Upper lobe of left lung (tissue), 4 donors: ENCODE measurements at regions not wholly inside any gene's neighbourhood (a gene's known extent, or its start where the extent isn't known, plus 50 kb on each side); places are given as distances from the start of the nearest gene placed in this dataset.
"Not testable (repeated sequence)": the region's sequence is repeated elsewhere in the genome, so short reads cannot be mapped to it uniquely, and the experiment has no call there.

Experiments
- POLR2A ChIP-seq, 4 donors: fragments of 450-650 bp; IDR thresholded peaks; one replicate each; pipeline ENCODE4 v1.5.1; 2016 to 2017; ENCODE audit warnings: antibody characterized with exemption in 4 of 4, mild to moderate bottlenecking in 2 of 4
- POLR2AphosphoS5 ChIP-seq, 2 donors: sonication (generic); formaldehyde crosslinking; IDR thresholded peaks; one replicate each; pipeline ENCODE4 v1.5.1; 2017; ENCODE audit warnings: antibody characterized with exemption in 2 of 2
- TF ChIP-seq, protein P1 (sequence below), 6 experiments: fragments of 450-650 bp in 4 of 6; fragments of 200-600 bp in 2 of 6; sonication (generic) in 2 of 6; IDR thresholded peaks; one replicate each; pipeline ENCODE4 v1.5.1; 2016 to 2019; ENCODE audit warnings: antibody characterized with exemption in 6 of 6

DNA sequence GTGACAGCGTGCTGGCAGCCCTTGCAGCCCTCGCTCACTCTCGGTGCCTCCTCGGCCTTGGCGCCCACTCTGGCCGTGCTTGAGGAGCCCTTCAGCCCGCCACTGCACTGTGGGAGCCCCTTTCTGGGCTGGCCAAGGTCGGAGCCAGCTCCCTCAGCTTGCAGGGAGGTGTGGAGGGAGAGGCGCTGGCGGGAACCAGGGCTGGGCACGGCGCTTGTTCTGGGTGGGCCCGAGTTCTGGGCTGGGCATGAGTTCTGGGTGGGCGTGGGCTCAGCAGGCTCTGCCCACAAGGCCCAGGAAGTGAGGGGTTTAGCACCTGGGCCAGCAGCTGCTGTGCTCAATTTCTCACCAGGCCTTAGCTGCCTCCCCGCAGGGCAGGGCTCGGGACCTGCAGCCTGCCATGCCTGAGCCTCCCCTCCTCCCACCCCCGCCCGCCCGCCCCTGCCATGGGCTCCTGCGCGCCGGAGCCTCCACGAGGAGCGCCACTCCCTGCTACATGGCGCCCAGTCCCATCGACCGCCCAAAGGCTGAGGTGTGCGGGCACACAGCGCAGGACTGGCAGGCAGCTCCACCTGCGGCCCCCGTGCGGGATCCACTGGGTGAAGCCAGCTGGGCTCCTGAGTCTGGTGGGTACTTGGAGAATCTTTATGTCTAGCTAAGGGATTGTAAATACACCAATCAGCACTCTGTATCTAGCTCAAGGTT is 169.7 kb downstream of the DEPDC1B start:
- TF ChIP-seq, protein P1, sequence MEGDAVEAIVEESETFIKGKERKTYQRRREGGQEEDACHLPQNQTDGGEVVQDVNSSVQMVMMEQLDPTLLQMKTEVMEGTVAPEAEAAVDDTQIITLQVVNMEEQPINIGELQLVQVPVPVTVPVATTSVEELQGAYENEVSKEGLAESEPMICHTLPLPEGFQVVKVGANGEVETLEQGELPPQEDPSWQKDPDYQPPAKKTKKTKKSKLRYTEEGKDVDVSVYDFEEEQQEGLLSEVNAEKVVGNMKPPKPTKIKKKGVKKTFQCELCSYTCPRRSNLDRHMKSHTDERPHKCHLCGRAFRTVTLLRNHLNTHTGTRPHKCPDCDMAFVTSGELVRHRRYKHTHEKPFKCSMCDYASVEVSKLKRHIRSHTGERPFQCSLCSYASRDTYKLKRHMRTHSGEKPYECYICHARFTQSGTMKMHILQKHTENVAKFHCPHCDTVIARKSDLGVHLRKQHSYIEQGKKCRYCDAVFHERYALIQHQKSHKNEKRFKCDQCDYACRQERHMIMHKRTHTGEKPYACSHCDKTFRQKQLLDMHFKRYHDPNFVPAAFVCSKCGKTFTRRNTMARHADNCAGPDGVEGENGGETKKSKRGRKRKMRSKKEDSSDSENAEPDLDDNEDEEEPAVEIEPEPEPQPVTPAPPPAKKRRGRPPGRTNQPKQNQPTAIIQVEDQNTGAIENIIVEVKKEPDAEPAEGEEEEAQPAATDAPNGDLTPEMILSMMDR (IDR thresholded peaks at IDR 0.05): not testable (repeated sequence)
- not testable (repeated sequence) for TF ChIP-seq POLR2AphosphoS5, POLR2A (IDR thresholded peaks at IDR 0.05)
